Peyer's patch (tissue), 4 donors: ENCODE measurements at regions not wholly inside any gene's neighbourhood (a gene's known extent, or its start where the extent isn't known, plus 50 kb on each side); places are given as distances from the start of the nearest gene placed in this dataset.

ENCODE experiments used
- POLR2A ChIP-seq, 2 donors: fragments of 450-650 bp; IDR thresholded peaks; one replicate each; pipeline ENCODE4 v1.5.1; 2017; ENCODE audit warnings: antibody characterized with exemption in 2 of 2, mild to moderate bottlenecking in 2 of 2, moderate library complexity in 2 of 2
- TF ChIP-seq, protein P1 (sequence below), 6 experiments: fragments of 450-650 bp in 4 of 6; fragments of 200-600 bp in 2 of 6; sonication (generic) in 1 of 6; IDR thresholded peaks; one replicate each; pipeline ENCODE4 v1.5.1; 2017 to 2019; ENCODE audit warnings: antibody characterized with exemption in 6 of 6, mild to moderate bottlenecking in 3 of 6, moderate library complexity in 1 of 6

- TF ChIP-seq, protein P1, sequence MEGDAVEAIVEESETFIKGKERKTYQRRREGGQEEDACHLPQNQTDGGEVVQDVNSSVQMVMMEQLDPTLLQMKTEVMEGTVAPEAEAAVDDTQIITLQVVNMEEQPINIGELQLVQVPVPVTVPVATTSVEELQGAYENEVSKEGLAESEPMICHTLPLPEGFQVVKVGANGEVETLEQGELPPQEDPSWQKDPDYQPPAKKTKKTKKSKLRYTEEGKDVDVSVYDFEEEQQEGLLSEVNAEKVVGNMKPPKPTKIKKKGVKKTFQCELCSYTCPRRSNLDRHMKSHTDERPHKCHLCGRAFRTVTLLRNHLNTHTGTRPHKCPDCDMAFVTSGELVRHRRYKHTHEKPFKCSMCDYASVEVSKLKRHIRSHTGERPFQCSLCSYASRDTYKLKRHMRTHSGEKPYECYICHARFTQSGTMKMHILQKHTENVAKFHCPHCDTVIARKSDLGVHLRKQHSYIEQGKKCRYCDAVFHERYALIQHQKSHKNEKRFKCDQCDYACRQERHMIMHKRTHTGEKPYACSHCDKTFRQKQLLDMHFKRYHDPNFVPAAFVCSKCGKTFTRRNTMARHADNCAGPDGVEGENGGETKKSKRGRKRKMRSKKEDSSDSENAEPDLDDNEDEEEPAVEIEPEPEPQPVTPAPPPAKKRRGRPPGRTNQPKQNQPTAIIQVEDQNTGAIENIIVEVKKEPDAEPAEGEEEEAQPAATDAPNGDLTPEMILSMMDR (IDR thresholded peaks at IDR 0.05) = no peak
- no peak for TF ChIP-seq POLR2A (IDR thresholded peaks at IDR 0.05)
Observed at GRCh38 chr20:60170116-60170515, 211.9 kb downstream of the CDH26 start.
